H9 (cell line): ENCODE measurements at regions not wholly inside any gene's neighbourhood (a gene's known extent, or its start where the extent isn't known, plus 50 kb on each side); places are given as distances from the start of the nearest gene placed in this dataset.

Experiments used
- DNase-seq: peaks from one replicate; pipeline ENCODE4 v3.0.0-alpha.2; 2017
- H2AFZ ChIP-seq: one replicate; pipeline ENCODE4 v1.6.1; 2013; ENCODE audit warnings: mild to moderate bottlenecking, low read length, control low read depth, moderate library complexity
- H2AK5ac ChIP-seq: 2 replicates; pipeline ENCODE4 v1.6.1; 2013; ENCODE audit warnings: low read length, control low read depth, mixed read lengths; ENCODE audit not compliant: insufficient read length
- H2BK120ac ChIP-seq: one replicate; pipeline ENCODE4 v1.6.1; 2013; ENCODE audit warnings: low read depth, mild to moderate bottlenecking, low read length, control low read depth, inconsistent platforms; ENCODE audit not compliant: poor library complexity, severe bottlenecking
- H2BK12ac ChIP-seq: 2 replicates; pipeline ENCODE4 v1.6.1; 2013; ENCODE audit warnings: low read length, control low read depth, mixed read lengths, low read depth; ENCODE audit not compliant: insufficient read length
- H2BK15ac ChIP-seq: 2 replicates; pipeline ENCODE4 v1.6.1; 2013; ENCODE audit warnings: low read depth, low read length, control low read depth
- H2BK20ac ChIP-seq: one replicate; pipeline ENCODE4 v1.6.1; 2013; ENCODE audit warnings: low read depth, mild to moderate bottlenecking, low read length, control low read depth, inconsistent platforms; ENCODE audit not compliant: poor library complexity, severe bottlenecking
- H2BK5ac ChIP-seq: 2 replicates; pipeline ENCODE4 v1.6.1; 2013; ENCODE audit warnings: low read length, control low read depth, mixed read lengths; ENCODE audit not compliant: insufficient read length
- H3K14ac ChIP-seq: 2 replicates; pipeline ENCODE4 v1.6.1; 2013; ENCODE audit warnings: low read length, control low read depth; ENCODE audit not compliant: insufficient read depth
- H3K18ac ChIP-seq: 2 replicates; pipeline ENCODE4 v1.6.1; 2013; ENCODE audit warnings: low read depth, mild to moderate bottlenecking, mixed read lengths, low read length, control low read depth; ENCODE audit not compliant: insufficient read length
- H3K23ac ChIP-seq: 2 replicates; pipeline ENCODE4 v1.6.1; 2013; ENCODE audit warnings: low read length, control low read depth, mixed read lengths, low read depth; ENCODE audit not compliant: insufficient read length
- H3K23me2 ChIP-seq: 2 replicates; pipeline ENCODE4 v1.6.1; 2013; ENCODE audit warnings: low read depth, mild to moderate bottlenecking, mixed read lengths, low read length, control low read depth; ENCODE audit not compliant: insufficient read length, poor library complexity, severe bottlenecking
- H3K27ac ChIP-seq: 2 replicates; pipeline ENCODE4 v1.5.1; 2013; ENCODE audit warnings: low read length, control low read depth, mixed read lengths, low read depth; ENCODE audit not compliant: insufficient read length
- H3K27me3 ChIP-seq: 2 replicates; pipeline ENCODE4 v1.6.1; 2013; ENCODE audit warnings: low read length, control low read depth, inconsistent platforms; ENCODE audit not compliant: insufficient read depth
- H3K4ac ChIP-seq: 2 replicates; pipeline ENCODE4 v1.6.1; 2013; ENCODE audit warnings: low read depth, mild to moderate bottlenecking, control low read depth, inconsistent platforms, low read length, moderate library complexity
- H3K4me1 ChIP-seq: 2 replicates; pipeline ENCODE4 v1.6.1; 2013; ENCODE audit warnings: low read length, control low read depth, inconsistent platforms; ENCODE audit not compliant: insufficient read depth
- H3K4me2 ChIP-seq: 2 replicates; pipeline ENCODE4 v1.6.1; 2013; ENCODE audit warnings: low read length, control low read depth, mixed read lengths; ENCODE audit not compliant: insufficient read length, insufficient read depth
- H3K56ac ChIP-seq: 2 replicates; pipeline ENCODE4 v1.6.1; 2013; ENCODE audit warnings: low read depth, mild to moderate bottlenecking, mixed read lengths, low read length, control low read depth; ENCODE audit not compliant: insufficient read length
- H3K79me1 ChIP-seq: 2 replicates; pipeline ENCODE4 v1.6.1; 2013; ENCODE audit warnings: low read depth, mild to moderate bottlenecking, moderate library complexity, low read length, control low read depth, inconsistent platforms; ENCODE audit not compliant: insufficient read depth, poor library complexity, severe bottlenecking
- H3K79me2 ChIP-seq: 2 replicates; pipeline ENCODE4 v1.6.1; 2013; ENCODE audit warnings: low read length, control low read depth, inconsistent platforms; ENCODE audit not compliant: insufficient read depth
- H3K9ac ChIP-seq: 2 replicates; pipeline ENCODE4 v1.6.1; 2013; ENCODE audit warnings: low read length, control low read depth, mixed read lengths; ENCODE audit not compliant: insufficient read length; ENCODE audit errors: extremely low read depth
- H3K9me3 ChIP-seq: one replicate; pipeline ENCODE4 v1.6.1; 2013; ENCODE audit warnings: low read depth, low read length, inconsistent platforms; ENCODE audit not compliant: control insufficient read depth
- H3T11ph ChIP-seq: one replicate; pipeline ENCODE4 v1.6.1; 2013; ENCODE audit warnings: mild to moderate bottlenecking, low read length, control low read depth, inconsistent platforms
- H4K20me1 ChIP-seq: one replicate; pipeline ENCODE4 v1.6.1; 2013; ENCODE audit not compliant: control insufficient read depth, insufficient read length, insufficient read depth
- H4K5ac ChIP-seq: 2 replicates; pipeline ENCODE4 v1.6.1; 2013; ENCODE audit warnings: low read depth, mild to moderate bottlenecking, mixed read lengths, low read length, control low read depth; ENCODE audit not compliant: insufficient read length
- H4K8ac ChIP-seq: replicated peaks from 2 replicates; pipeline ENCODE4 v1.6.1; 2013; ENCODE audit warnings: low read length, control low read depth, mixed read lengths, low read depth; ENCODE audit not compliant: insufficient read length
- H4K91ac ChIP-seq: 2 replicates; pipeline ENCODE4 v1.6.1; 2013; ENCODE audit warnings: low read depth, mild to moderate bottlenecking, moderate library complexity, mixed read lengths, low read length, control low read depth; ENCODE audit not compliant: insufficient read length
- H3K27ac Mint-ChIP-seq, 3 experiments: 2 replicates in 2 of 3; 3 replicates in 1 of 3; pipeline ENCODE4 v1.8.0; 2020 to 2021; ENCODE audit warnings: mixed read lengths in 3 of 3, mild to moderate bottlenecking in 1 of 3, moderate library complexity in 1 of 3
- H3K27me3 Mint-ChIP-seq: 2 replicates; pipeline ENCODE4 v1.8.0; 2021; ENCODE audit warnings: low read depth, mild to moderate bottlenecking, moderate library complexity, mixed read lengths
- H3K36me3 Mint-ChIP-seq, 3 experiments: 2 replicates in 2 of 3; 3 replicates in 1 of 3; pipeline ENCODE4 v1.8.0; 2020 to 2021; ENCODE audit warnings: low read depth in 3 of 3, mixed read lengths in 3 of 3; ENCODE audit not compliant: insufficient read depth in 1 of 3
- H3K4me1 Mint-ChIP-seq, 2 experiments: 2 replicates each; pipeline ENCODE4 v1.8.0; 2020; ENCODE audit warnings: mixed read lengths in 2 of 2
- H3K4me3 Mint-ChIP-seq, 2 experiments: 2 replicates in 1 of 2; 3 replicates in 1 of 2; pipeline ENCODE4 v1.8.0; 2020 to 2021; ENCODE audit warnings: mild to moderate bottlenecking in 2 of 2, mixed read lengths in 2 of 2, moderate library complexity in 1 of 2
- H3K9me3 Mint-ChIP-seq, 2 experiments: 2 replicates in 1 of 2; 3 replicates in 1 of 2; pipeline ENCODE4 v1.8.0; 2020; ENCODE audit warnings: mild to moderate bottlenecking in 2 of 2, mixed read lengths in 2 of 2, moderate library complexity in 1 of 2
- CTCF ChIP-seq: fragments of 200-600 bp; sonication (generic); conservative IDR thresholded peaks from 3 replicates; pipeline ENCODE4 v1.8.0; 2021; ENCODE audit warnings: antibody characterized with exemption, mild to moderate bottlenecking
- WGBS: extraction: QIAGEN DNeasy Blood & Tissue Kit; methylation state at CpG from one replicate; pipeline ENCODE4 v1.1.7; 2013; ENCODE audit warnings: missing lambda C conversion rate, low lambda C conversion rate, mixed read lengths; ENCODE audit not compliant: insufficient read length; ENCODE audit errors: extremely low coverage; 5-methylcytosine and 5-hydroxymethylcytosine counted together

GRCh38 chr9:90998573-90998972, 197.0 kb downstream of the SYK start:
- no peak overlapping the region for H3K27ac ChIP-seq
- no peak overlapping the region for H2BK12ac ChIP-seq
- H3K4me2 ChIP-seq: no peak overlapping the region
- Mint-ChIP-seq H3K27me3 (peaks cover 2% of the 10 kb centered on the region; the same call in 1 of the 2 replicates), H3K9me3 (peaks cover 14 to 20% of the 10 kb centered on the region in 2 experiments), H3K36me3 (peaks cover 7 to 14% (median 11%) of the 10 kb centered on the region in 3 experiments; a peak in 6 of 7 replicates), H3K4me1 (peaks cover 11 to 13% of the 10 kb centered on the region in 2 experiments), H3K4me3 (no peak overlapping the region), H3K27ac (no peak overlapping the region)
- H4K5ac ChIP-seq: no peak overlapping the region
- H4K20me1 ChIP-seq: no peaks in the 10 kb centered on the region
- H3K18ac ChIP-seq: no peak overlapping the region
- no peak overlapping the region for H2BK20ac ChIP-seq
- no peak overlapping the region for H4K8ac ChIP-seq
- H2BK15ac ChIP-seq: no peak overlapping the region
- peaks cover 5% of the 10 kb centered on the region for H3K9me3 ChIP-seq
- H3K9ac ChIP-seq: no peak overlapping the region
- H3K4ac ChIP-seq: no peak overlapping the region
- no peak overlapping the region for H3K23ac ChIP-seq
- no peak for DNase-seq
- no peaks in the 10 kb centered on the region for H3K23me2 ChIP-seq
- H3K79me1 ChIP-seq: no peaks in the 10 kb centered on the region
- no peak overlapping the region for H2BK5ac ChIP-seq
- H3K14ac ChIP-seq: no peak overlapping the region
- H3K27me3 ChIP-seq: no peaks in the 10 kb centered on the region
- H3K79me2 ChIP-seq: no peaks in the 10 kb centered on the region
- H3K4me1 ChIP-seq: no peaks in the 10 kb centered on the region
- H2AFZ ChIP-seq: no peak overlapping the region
- WGBS: no CpG with 5 or more reads among the region's 7 CpGs
- no peak overlapping the region for H4K91ac ChIP-seq
- H2AK5ac ChIP-seq: no peak overlapping the region
- H3K56ac ChIP-seq: no peak overlapping the region
- no peak overlapping the region for H3T11ph ChIP-seq
- no peak for TF ChIP-seq CTCF
- no peak overlapping the region for H2BK120ac ChIP-seq
